ENCODE measurements at regions not wholly inside any gene's neighbourhood (a gene's known extent, or its start where the extent isn't known, plus 50 kb on each side); places are given as distances from the start of the nearest gene placed in this dataset.

DNA sequence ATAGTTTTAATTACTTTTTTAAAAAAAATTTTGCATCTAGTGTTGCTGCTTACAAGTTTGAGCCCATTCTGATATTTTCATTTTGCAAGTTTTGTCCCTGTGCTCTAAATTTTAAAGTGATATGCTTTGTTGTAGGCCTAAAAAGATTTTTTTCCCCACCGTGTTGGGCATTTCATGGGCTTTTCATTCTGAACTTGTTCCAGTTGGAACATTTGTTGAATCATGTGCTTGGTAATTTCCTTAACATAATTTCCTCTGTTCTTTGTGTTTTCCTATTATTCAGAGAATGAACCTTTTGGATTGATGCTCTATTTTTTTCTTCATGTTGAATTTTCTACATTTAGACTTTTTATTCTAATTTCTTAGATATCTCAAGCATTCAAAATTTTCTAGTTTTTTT lies 206.4 kb upstream of the SPRY2 start:
- DNase-seq (ENCODE audit: low read depth in 1 of 2, low spot score in 1 of 2) = no peak
- Histone ChIP-seq H3K4me3 (replicated peaks; ENCODE audit: insufficient read depth, low read length) (no peak overlapping the region), H3K27me3 (ENCODE audit: insufficient read depth, poor library complexity, severe bottlenecking) (no peaks in the 10 kb centered on the region), H3K27ac (replicated peaks) (no peak overlapping the region)
- TF ChIP-seq SPI1 (IDR thresholded peaks at IDR 0.05; ENCODE audit: borderline replicate concordance, low read depth) (no peak), GABPA (IDR thresholded peaks at IDR 0.05; ENCODE audit: low read depth) (no peak)
- TF ChIP-seq, protein P1, sequence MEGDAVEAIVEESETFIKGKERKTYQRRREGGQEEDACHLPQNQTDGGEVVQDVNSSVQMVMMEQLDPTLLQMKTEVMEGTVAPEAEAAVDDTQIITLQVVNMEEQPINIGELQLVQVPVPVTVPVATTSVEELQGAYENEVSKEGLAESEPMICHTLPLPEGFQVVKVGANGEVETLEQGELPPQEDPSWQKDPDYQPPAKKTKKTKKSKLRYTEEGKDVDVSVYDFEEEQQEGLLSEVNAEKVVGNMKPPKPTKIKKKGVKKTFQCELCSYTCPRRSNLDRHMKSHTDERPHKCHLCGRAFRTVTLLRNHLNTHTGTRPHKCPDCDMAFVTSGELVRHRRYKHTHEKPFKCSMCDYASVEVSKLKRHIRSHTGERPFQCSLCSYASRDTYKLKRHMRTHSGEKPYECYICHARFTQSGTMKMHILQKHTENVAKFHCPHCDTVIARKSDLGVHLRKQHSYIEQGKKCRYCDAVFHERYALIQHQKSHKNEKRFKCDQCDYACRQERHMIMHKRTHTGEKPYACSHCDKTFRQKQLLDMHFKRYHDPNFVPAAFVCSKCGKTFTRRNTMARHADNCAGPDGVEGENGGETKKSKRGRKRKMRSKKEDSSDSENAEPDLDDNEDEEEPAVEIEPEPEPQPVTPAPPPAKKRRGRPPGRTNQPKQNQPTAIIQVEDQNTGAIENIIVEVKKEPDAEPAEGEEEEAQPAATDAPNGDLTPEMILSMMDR (IDR thresholded peaks at IDR 0.05; ENCODE audit: insufficient read depth, low read length) = no peak
- TF ChIP-seq, protein P2, sequence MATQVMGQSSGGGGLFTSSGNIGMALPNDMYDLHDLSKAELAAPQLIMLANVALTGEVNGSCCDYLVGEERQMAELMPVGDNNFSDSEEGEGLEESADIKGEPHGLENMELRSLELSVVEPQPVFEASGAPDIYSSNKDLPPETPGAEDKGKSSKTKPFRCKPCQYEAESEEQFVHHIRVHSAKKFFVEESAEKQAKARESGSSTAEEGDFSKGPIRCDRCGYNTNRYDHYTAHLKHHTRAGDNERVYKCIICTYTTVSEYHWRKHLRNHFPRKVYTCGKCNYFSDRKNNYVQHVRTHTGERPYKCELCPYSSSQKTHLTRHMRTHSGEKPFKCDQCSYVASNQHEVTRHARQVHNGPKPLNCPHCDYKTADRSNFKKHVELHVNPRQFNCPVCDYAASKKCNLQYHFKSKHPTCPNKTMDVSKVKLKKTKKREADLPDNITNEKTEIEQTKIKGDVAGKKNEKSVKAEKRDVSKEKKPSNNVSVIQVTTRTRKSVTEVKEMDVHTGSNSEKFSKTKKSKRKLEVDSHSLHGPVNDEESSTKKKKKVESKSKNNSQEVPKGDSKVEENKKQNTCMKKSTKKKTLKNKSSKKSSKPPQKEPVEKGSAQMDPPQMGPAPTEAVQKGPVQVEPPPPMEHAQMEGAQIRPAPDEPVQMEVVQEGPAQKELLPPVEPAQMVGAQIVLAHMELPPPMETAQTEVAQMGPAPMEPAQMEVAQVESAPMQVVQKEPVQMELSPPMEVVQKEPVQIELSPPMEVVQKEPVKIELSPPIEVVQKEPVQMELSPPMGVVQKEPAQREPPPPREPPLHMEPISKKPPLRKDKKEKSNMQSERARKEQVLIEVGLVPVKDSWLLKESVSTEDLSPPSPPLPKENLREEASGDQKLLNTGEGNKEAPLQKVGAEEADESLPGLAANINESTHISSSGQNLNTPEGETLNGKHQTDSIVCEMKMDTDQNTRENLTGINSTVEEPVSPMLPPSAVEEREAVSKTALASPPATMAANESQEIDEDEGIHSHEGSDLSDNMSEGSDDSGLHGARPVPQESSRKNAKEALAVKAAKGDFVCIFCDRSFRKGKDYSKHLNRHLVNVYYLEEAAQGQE (IDR thresholded peaks at IDR 0.05; ENCODE audit: insufficient replicate concordance, low read depth) = no peak

DNA sequence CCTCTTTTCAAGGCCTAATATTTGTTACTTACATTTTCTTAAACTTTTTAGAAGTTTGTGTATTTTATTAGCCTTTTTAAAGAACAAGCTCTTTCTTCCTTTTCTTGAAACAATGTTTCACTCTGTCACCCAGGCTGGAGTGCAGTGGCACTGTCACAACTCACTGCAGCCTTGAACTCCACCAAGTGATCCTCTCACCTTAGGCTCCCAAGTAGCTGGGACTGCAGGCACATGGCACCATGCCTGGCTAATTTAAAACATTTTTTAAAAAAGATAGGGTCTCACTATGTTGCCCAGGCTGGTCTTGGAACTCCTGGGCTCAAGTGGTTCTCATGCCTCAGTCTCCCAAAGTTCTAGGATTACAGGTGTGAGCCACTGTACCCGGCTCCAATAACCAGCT lies 192.2 kb upstream of the SPRY2 start:
- Histone ChIP-seq H3K27ac (replicated peaks) (no peak overlapping the region), H3K27me3 (ENCODE audit: insufficient read depth, poor library complexity, severe bottlenecking) (no peaks in the 10 kb centered on the region), H3K4me3 (replicated peaks; ENCODE audit: insufficient read depth, low read length) (no peak overlapping the region)
- DNase-seq (ENCODE audit: low read depth in 1 of 2, low spot score in 1 of 2) = no peak
- TF ChIP-seq, protein P1 (IDR thresholded peaks at IDR 0.05; ENCODE audit: insufficient read depth, low read length) = no peak
- TF ChIP-seq GABPA (IDR thresholded peaks at IDR 0.05; ENCODE audit: low read depth) (no peak), SPI1 (IDR thresholded peaks at IDR 0.05; ENCODE audit: borderline replicate concordance, low read depth) (no peak), POLR2AphosphoS5 (IDR thresholded peaks at IDR 0.05; ENCODE audit: low read depth) (no peak)
- TF ChIP-seq, protein P2 (IDR thresholded peaks at IDR 0.05; ENCODE audit: insufficient replicate concordance, low read depth) = no peak

DNA sequence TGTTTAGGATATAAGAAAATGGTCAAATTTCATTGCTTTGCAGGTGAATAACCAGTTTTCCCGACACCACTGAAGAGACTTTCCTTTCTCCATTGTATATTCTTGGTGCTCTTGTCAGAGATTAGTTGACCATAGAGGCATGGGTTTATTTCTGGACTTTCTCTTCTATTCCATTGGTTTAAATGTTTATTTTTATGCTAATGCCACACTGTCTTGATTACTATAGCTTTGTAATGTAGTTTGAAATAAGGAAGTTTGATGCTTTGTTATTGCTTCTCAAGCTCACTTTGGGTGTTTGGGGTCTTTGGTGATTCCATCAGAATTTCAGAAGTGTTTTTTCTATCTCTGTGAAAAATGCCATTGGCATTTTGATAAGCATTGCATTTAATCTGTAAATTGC lies 190.0 kb upstream of the SPRY2 start:
- no peak overlapping the region for H3K4me3 ChIP-seq (replicated peaks; ENCODE audit: insufficient read depth, low read length)

More for the DNA sequence above, 190.0 kb upstream of the SPRY2 start:
- no peak for DNase-seq (ENCODE audit: low read depth in 1 of 2, low spot score in 1 of 2)
- TF ChIP-seq, protein P1 (IDR thresholded peaks at IDR 0.05; ENCODE audit: insufficient read depth, low read length) = no peak
- TF ChIP-seq POLR2AphosphoS5 (IDR thresholded peaks at IDR 0.05; ENCODE audit: low read depth) (no peak), GABPA (IDR thresholded peaks at IDR 0.05; ENCODE audit: low read depth) (no peak), SPI1 (IDR thresholded peaks at IDR 0.05; ENCODE audit: borderline replicate concordance, low read depth) (no peak)
- TF ChIP-seq, protein P2 (IDR thresholded peaks at IDR 0.05; ENCODE audit: insufficient replicate concordance, low read depth) = no peak
- Histone ChIP-seq H3K27ac (replicated peaks) (no peak overlapping the region), H3K27me3 (ENCODE audit: insufficient read depth, poor library complexity, severe bottlenecking) (no peaks in the 10 kb centered on the region)

Measured in HL-60 (cell line).